HG03025 (cell line): ENCODE measurements at regions not wholly inside any gene's neighbourhood (a gene's known extent, or its start where the extent isn't known, plus 50 kb on each side); places are given as distances from the start of the nearest gene placed in this dataset.

Source experiments
- ATAC-seq: cut with Tn5 transposase; IDR thresholded peaks from one replicate; pipeline ENCODE4 v1.9.1; 2021; ENCODE audit warnings: mild to moderate bottlenecking, moderate library complexity; ENCODE audit not compliant: unreplicated experiment, low FRiP score

GRCh38 chr10:8455181-8455580 is 400.7 kb downstream of the GATA3 start:
- no peak for ATAC-seq

- no peak for ATAC-seq
Observed at GRCh38 chr10:8456386-8456785, 401.9 kb downstream of the GATA3 start.

GRCh38 chr10:8460626-8461025 is 406.1 kb downstream of the GATA3 start:
- no peak for ATAC-seq

GRCh38 chr10:8462565-8462964 is 408.1 kb downstream of the GATA3 start:
- ATAC-seq: no peak

GRCh38 chr10:8463853-8464252 is 409.4 kb downstream of the GATA3 start:
- no peak for ATAC-seq

- ATAC-seq: no peak
Observed at GRCh38 chr10:8468477-8468876, 414.0 kb downstream of the GATA3 start.

- ATAC-seq: no peak
Observed at GRCh38 chr10:8473205-8473604, 418.7 kb downstream of the GATA3 start.

- no peak for ATAC-seq
Observed at GRCh38 chr10:8477300-8477699, 422.8 kb downstream of the GATA3 start.

- ATAC-seq: no peak
Observed at GRCh38 chr10:8481718-8482504, 427.4 kb downstream of the GATA3 start.

- no peak for ATAC-seq
Observed at GRCh38 chr10:8485032-8485431, 430.5 kb downstream of the GATA3 start.

GRCh38 chr10:8487346-8487745 is 432.9 kb downstream of the GATA3 start:
- no peak for ATAC-seq

- no peak for ATAC-seq
Observed at GRCh38 chr10:8489232-8489631, 434.7 kb downstream of the GATA3 start.

- no peak for ATAC-seq
Observed at GRCh38 chr10:8489823-8490222, 435.3 kb downstream of the GATA3 start.

GRCh38 chr10:8498290-8498689 is 443.8 kb downstream of the GATA3 start:
- ATAC-seq: no peak

GRCh38 chr10:8498881-8499280 is 444.4 kb downstream of the GATA3 start:
- ATAC-seq: no peak

GRCh38 chr10:8499312-8499711 is 444.8 kb downstream of the GATA3 start:
- ATAC-seq: no peak

- ATAC-seq: no peak
Observed at GRCh38 chr10:8499752-8500390, 445.4 kb downstream of the GATA3 start.

- ATAC-seq: no peak
Observed at GRCh38 chr10:8502573-8502972, 448.1 kb downstream of the GATA3 start.

- ATAC-seq: no peak
Observed at GRCh38 chr10:8504499-8504898, 450.0 kb downstream of the GATA3 start.

GRCh38 chr10:8507156-8507555 is 452.7 kb downstream of the GATA3 start:
- ATAC-seq: no peak

GRCh38 chr10:8508882-8509281 is 454.4 kb downstream of the GATA3 start:
- ATAC-seq: no peak

GRCh38 chr10:8510471-8510870 is 456.0 kb downstream of the GATA3 start:
- ATAC-seq: no peak
